HL-60/S4 (cell line): ENCODE measurements at regions not wholly inside any gene's neighbourhood (a gene's known extent, or its start where the extent isn't known, plus 50 kb on each side); places are given as distances from the start of the nearest gene placed in this dataset.
"Not testable (repeated sequence)": the region's sequence is repeated elsewhere in the genome, so short reads cannot be mapped to it uniquely, and the experiment has no call there.

Experiments
- in situ Hi-C: fragments of 300-500 bp; cut with MboI; formaldehyde crosslinking; loops from 2 replicates; pipeline ENCODE4 v1.14.3; 2022; ENCODE audit warnings: low sequenced_read_pairs

DNA sequence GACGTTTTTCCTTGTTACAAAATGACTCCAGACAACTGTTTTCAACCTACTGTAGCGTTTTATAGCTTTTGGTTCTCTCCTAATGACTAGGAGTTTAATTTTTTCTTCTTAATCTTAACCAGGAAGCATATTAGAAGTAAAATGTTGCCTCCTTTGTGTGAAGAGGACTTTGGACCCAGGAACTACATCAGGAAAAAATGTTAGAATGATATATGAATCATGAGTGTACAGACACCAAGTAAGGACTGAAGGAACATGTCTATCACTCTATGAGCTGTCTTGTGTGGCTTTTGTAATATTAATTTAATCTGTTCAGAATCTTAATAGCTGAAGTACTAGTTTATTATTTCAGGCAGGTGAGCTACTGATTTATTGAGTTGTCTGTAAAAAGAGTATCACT is 71.0 kb upstream of the MARCKS start:
- in situ Hi-C loops: no loop called here

DNA sequence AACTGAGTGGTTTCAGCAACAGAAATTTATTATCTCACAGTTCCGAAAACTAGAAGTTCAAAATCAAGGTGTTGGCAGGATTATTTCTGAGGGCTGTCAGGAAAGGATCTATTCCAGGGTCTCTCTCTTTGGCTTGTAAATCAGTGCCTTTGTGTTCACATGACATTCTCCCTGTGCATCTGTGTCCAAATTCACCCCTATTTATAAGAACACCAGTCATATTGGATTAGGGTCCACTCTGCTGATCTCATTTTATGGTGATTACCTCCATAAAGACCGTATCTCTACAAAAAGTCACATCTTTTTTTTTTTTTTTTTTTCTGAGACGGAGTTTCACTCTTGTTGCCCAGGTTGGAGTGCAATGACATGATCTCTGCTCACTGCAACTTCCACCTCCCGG is 68.6 kb upstream of the MARCKS start:
- in situ Hi-C loops: no loop called here

DNA sequence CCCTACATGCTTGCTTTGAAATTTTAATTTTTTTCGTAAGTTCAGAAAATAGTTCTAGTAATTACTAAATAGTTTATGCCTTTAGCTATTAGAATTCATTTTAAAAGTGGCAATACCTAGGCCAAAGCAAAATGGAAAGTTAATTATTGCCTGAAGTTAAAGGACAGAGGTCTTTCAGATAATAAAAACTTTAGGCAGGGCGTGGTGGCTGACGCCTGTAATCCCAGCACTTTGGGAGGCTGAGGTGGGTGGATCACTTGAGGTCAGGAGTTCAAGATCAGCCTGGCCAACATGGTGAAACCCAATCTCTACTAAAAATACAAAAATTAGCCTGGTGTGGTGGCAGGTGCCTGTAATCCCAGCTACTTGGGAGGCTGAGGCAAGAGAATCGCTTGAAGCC is 65.9 kb upstream of the MARCKS start:
- in situ Hi-C loops: not testable (repeated sequence)

DNA sequence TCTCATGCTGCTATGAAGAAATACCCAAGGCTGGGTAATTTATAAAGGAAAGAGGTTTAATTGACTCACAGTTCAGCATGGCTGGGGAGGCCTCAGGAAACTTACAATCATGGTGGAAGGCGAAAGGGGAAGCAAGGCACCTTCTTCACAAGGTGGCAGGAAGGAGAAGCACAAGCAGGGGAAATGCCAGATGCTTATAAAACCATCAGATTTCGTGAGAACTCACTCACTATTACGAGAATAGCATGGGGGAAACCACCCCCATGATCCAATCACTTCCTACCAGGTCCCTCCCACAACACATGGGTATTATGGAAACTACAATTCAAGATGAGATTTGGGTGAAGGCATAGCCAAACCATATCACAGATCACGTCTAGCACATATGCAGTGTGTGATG is 61.8 kb upstream of the MARCKS start:
- in situ Hi-C loops: not testable (repeated sequence)

DNA sequence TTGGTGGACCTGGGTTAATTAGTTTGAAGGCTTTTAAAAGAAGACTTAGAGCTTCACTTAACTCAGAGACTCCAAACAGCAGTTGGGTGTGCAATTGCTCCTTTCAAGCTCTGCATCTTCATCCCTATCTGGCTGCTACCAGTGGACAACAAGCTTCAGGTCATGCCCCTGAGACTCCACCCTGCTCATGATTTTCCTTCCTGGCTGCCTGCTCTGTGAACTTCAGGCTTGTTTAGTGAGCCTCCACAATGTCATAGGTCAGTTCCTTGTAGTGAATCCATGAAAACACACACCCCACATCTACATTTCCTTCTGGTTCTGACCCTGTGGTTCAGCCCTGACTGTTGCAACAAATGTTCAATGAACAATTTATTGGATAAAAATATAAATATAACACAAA is 61.1 kb upstream of the MARCKS start:
- in situ Hi-C loops: no loop called here

DNA sequence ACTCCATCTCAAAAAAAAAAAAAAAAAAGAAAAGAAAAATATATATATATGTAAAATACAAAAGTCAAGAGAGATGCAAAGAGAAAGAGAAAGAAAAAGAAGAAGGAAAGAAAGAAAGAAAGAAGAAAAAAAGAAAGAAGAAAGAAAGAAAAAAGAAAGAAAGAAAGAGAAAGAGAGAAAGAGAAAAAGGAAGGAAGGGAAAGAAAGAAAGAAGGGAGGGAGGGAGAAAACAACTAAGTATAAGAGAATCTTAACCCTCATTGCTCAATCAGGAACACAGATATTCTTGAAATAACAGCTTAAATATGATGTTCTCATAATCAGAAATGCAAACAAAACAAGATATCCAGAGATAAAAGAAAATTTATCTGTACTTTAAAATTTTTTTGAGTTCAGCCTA is 54.4 kb upstream of the MARCKS start:
- in situ Hi-C loops: no loop called here

DNA sequence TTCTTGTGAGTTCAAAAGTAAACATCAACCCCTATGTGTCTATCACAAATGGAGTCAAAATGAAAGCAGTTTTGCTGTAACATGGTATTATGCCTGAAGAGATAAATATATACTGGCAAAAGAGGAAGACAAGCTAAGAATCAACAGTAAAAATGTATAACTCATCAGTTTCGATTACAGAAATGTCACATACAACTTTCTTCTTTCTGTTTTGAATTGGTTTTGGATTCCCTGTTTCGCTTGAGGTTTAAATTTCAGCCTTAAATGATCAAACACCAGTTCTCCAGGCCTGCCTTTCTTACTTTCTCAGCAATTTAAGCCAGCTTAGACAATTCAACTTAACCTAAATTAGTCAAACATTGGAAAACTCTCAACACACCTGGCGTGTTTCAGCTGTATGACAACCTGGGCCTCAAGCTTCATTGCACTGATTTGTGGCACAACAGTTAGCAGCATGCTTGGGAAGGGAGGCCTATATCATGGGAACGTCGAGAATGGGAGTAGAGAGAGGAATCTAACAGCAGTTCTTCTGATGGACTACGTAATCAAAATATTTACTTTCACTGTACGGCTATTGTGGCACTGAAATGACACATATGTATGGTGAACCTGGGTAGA is 51.9 kb upstream of the MARCKS start:
- in situ Hi-C loops: no loop called here

DNA sequence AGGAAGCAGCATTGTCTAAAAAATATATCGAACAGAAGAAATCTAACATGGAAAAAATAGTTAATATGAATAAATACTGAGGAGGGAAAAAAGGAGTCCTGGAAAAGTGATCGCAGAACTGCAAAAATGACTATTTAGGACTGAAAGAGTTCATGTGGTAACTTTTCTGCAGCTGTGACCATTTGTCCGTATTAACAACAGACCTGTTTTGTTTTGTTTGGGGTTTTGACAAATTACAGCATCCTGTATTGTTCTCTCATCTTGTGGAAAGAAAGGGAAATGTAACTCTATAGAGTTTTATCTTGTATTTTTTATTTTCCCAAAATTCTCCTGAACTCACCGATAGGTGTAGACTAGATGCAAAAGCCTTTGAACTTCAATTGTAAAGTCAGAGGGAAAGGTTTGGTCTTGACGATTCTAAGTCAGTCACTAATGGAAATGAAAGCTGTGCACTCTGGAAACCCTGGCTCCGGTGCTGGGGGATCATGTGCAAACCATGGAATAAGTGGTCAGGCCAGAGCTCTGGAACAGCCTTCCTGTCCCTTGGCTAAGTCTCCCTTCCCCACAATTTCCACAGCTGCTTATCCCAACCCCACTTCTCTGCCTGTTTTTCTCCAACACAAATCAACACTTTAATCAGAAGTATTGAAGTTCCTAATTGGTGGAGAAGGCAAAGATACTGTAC is 51.2 kb upstream of the MARCKS start:
- in situ Hi-C loops: no loop called here
